Bronchial epithelial cell (primary cell): ENCODE measurements at regions not wholly inside any gene's neighbourhood (a gene's known extent, or its start where the extent isn't known, plus 50 kb on each side); places are given as distances from the start of the nearest gene placed in this dataset.

Source experiments
- DNase-seq: peaks from one replicate; pipeline ENCODE4 v3.0.0-alpha.2; 2010; ENCODE audit warnings: low read depth
- FAIRE-seq: peaks from 2 replicates; lab custom pipeline; 2011; peaks lifted over from hg19 to GRCh38; lab: Jason Lieb, UNC
- H3K27me3 ChIP-seq: 2 replicates; pipeline ENCODE4 v1.5.1; 2011; ENCODE audit warnings: low read length; ENCODE audit not compliant: control insufficient read depth, insufficient read depth
- H3K36me3 ChIP-seq: 2 replicates; pipeline ENCODE4 v1.5.1; 2011; ENCODE audit warnings: low read length; ENCODE audit not compliant: control insufficient read depth, insufficient read depth
- H3K4me3 ChIP-seq: 2 replicates; pipeline ENCODE4 v1.5.1; 2011; ENCODE audit warnings: mild to moderate bottlenecking, low read depth, low read length, control low read depth
- CTCF ChIP-seq: IDR thresholded peaks from 2 replicates; pipeline ENCODE4 v1.5.1; 2011; ENCODE audit warnings: mild to moderate bottlenecking, moderate library complexity, low read length, control low read depth, inconsistent platforms; ENCODE audit not compliant: insufficient read depth, severe bottlenecking

- no peak overlapping the region for H3K4me3 ChIP-seq
- H3K27me3 ChIP-seq = no peaks in the 10 kb centered on the region
- no peak for DNase-seq
- TF ChIP-seq CTCF = no peak
- FAIRE-seq = no peak
- H3K36me3 ChIP-seq = no peaks in the 10 kb centered on the region
These were observed 106.1 kb upstream of the FBXL17 start for GRCh38 chr5:108487951-108488350.

- FAIRE-seq (no peak), DNase-seq (no peak)
- no peaks in the 10 kb centered on the region for H3K27me3 ChIP-seq
- H3K36me3 ChIP-seq = no peaks in the 10 kb centered on the region
- H3K4me3 ChIP-seq = no peak overlapping the region
- TF ChIP-seq CTCF = no peak
These were observed 102.1 kb upstream of the FBXL17 start for GRCh38 chr5:108484035-108484434.

- no peaks in the 10 kb centered on the region for H3K27me3 ChIP-seq
- H3K4me3 ChIP-seq = no peak overlapping the region
- FAIRE-seq (no peak), DNase-seq (peak; percentile 43)
- peak; percentile 29 for TF ChIP-seq CTCF
- H3K36me3 ChIP-seq = no peaks in the 10 kb centered on the region
These were observed 99.5 kb upstream of the FBXL17 start for GRCh38 chr5:108481355-108481931.

GRCh38 chr5:108472237-108472636, 90.3 kb upstream of the FBXL17 start:
- FAIRE-seq = no peak
- peak; percentile 14 for DNase-seq
- no peaks in the 10 kb centered on the region for H3K36me3 ChIP-seq
- H3K4me3 ChIP-seq = no peak overlapping the region
- no peak for TF ChIP-seq CTCF
- no peaks in the 10 kb centered on the region for H3K27me3 ChIP-seq

- no peak for TF ChIP-seq CTCF
- DNase-seq = no peak
- Histone ChIP-seq H3K4me3 (no peak overlapping the region), H3K27me3 (no peaks in the 10 kb centered on the region), H3K36me3 (no peaks in the 10 kb centered on the region)
- FAIRE-seq = no peak
These were observed 85.7 kb upstream of the FBXL17 start for GRCh38 chr5:108467563-108467962.
